EL (cell line): ENCODE measurements at regions not wholly inside any gene's neighbourhood (a gene's known extent, or its start where the extent isn't known, plus 50 kb on each side); places are given as distances from the start of the nearest gene placed in this dataset.

Experiments used
- DNase-seq: peaks from one replicate; pipeline ENCODE4 v3.0.0-alpha.2; 2016

DNA sequence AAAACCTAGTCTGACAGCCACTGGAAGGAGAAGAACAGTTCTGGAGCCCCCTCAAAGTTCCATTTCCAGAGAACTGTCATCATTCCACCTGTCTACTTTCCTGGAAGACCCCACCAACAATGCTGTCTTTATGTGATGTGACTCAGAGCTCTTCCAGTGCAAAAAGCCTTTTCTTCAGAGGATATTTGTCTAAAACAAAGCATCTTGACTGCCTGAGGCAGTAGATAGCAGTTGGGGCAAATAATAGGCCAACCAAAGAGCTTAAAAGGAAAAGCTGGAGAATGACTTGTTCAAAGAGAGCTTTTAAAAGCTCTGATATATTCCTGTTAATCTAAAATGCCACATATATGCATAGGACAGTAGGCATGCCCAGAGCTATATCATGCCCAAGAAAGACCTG, 62.6 kb downstream of the MIS18A start:
- no peak for DNase-seq

DNA sequence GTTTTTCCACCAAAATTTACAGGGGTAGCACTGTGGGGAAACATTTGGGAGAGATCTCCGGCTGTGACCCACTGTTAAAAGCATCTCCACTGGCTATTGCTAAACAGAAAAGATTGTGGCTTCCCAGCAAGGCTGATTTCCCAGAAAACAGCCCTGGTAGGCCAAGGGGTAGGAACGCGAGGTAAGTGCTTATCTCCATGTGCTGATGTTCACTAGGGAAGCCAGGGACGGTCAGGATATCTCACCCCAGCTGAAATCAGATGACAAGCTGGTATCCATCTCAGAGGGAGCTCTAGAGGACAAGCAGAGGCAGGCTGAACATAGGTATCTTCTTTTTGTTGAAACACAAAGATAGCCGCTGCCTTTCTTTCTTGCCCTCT, 63.6 kb downstream of the MIS18A start:
- DNase-seq, result no peak

DNA sequence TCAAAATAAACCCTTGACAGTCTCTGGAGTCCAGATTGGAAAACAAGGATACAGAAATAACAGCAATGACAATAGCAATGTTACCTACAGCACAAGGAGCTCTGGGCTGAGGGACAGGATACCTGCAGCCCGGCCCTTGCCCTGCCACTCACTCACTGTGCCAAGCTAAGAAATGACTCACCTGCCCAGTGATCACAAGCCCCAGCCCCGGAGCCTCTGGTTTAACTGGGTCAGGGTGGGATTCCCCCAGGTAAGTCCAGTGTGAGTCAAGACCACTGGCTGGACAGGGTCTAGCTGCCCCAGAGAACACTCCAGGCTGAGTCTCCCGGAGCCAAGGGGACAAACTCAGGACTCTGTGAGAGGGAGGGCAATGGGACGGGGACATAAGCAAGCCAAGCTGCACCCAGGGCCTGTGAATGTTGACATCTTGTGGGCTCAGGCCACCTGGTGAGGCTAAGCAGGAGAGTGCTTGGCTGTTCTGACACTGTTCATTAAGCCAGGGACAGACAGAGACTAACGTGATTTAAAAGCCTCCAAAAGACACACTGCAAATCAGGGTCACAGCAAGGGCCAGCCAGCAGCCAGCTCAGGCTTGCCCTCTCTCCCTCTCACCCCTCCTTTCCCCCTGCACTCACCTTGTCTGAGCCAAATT, 64.1 kb downstream of the MIS18A start:
- no peak for DNase-seq

DNA sequence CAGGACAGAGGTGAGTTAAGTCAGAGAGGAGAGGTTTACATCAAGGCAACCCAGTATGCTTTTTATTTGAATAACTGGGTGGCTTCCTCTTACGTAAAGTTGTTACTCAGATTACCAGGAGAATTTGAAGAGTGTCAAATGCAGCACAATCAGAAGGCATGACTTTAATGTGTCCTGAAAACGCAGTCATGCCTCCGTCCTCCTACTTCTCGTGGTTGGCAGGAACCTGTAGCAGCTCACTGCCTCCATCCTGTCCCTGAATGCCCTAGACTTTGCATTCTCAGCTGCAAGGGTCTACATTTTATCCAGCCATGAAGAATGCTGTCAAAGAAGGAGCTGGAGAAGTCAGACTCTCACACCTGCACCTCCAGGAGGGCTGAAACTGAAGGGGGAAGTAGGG, 66.7 kb downstream of the MIS18A start:
- no peak for DNase-seq

DNA sequence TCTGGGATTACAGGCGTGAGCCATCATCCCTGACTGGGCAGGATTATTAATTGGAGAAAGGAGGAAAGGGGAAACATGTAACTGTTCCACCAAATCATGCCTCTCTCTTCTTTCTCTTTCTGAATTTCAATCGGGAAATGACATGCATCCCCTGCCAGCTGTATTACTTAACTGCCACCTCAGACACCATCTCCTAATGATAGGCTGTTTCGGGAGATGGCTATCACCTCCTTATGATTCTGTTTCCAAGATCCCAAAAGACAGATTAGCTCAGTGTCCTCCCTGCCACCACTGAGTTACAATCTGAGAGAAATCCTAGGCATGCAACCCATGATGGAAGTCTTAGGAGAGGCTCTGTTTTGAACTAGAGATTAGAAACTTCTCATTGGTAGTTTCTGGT, 67.5 kb downstream of the MIS18A start:
- DNase-seq, result no peak

DNA sequence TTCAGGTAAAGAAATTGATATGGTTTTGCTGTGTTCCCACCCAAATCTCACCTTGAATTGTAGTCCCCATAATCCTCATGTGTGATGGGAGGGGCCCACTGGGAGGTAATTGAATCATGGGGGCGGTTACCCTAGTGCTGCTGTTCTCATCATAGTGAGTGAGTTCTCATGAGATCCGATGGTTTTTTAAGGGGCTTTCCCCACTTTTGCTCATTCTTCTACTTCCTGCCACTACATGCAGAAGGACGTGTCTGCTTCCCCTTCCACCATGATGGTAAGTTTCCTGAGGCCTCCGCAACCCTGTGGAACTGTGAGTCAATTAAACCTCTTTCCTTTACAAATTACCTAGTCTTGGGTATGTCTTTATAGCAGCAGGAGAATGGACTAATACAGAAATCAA, 69.3 kb downstream of the MIS18A start:
- no peak for DNase-seq

DNA sequence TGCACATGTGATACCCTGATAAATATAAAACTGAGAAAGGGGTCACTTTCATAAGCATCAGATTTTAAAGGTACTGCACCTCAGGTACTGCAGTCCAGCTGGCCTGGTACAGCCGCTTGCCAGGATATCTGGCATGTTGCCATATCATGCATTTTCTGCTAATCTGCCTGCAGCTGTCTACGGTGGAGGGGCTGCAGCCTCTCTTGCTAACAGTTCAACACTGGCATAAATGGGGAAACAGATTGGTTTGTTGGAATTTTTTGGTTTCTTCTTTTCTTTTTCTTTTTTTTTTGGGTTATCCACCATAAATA, 71.5 kb downstream of the MIS18A start:
- no peak for DNase-seq

DNA sequence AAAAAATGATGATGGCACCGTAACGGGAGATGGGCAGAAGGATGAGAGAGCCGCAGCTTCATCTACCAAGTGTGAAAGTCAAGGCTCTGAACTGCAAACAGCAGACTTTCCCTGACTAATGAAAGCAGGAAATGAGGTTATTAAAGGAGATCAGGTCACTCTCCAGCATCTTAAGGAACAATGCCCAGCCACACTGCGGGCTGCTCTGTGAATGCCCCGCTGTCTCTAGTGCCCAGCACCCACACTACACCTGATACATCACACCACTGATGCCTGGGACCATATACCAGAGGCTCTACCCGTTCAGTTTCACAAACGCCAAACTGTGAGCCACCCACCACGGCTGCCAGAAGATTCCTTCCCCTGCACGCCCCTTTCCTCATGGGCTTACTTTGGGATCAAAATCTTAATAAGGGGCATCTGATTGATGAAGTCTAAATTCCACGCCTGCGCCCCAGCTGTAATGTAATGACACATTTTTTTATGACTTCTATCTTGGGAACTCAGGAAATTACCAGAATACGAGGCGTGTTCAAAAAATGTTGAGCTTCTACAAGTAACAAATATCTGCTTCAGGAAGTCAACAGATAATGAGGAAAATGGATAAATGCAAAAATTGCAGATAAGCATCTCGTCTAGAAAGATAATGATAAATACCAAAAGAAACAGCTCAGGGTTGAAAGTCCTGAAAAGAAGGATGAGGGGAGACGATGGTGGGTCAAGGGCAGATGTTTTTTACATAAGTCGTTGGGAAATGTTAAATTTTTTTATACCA, 72.0 kb downstream of the MIS18A start:
- no peak for DNase-seq

DNA sequence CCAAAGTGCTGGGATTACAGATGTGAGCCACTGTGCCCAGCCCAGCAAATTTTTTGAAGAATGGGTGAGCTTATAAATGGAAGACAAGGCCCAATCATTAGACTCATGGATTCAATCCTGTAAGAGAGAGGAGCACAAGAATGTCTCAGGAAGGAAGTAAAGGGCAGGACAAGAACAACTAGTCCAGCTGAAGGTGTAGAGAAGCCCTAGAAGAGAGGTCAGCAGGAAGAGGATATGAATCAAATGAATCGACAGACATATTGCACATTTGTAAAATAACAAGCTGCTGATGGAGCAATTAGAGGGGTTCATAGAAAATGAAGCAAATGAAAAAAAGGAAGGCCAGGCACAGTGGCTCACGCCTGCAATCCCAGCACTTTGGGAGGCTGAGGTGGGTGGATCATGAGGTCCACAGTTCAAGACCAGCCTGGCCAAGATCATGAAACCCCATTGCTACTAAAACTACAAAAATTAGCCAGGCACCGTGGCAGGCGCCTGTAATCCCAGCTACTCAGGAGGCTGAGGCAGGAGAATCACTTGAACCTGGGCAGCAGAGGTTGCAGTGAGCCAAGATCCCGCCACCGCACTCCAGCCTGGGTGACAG, 74.9 kb downstream of the MIS18A start:
- no peak for DNase-seq

DNA sequence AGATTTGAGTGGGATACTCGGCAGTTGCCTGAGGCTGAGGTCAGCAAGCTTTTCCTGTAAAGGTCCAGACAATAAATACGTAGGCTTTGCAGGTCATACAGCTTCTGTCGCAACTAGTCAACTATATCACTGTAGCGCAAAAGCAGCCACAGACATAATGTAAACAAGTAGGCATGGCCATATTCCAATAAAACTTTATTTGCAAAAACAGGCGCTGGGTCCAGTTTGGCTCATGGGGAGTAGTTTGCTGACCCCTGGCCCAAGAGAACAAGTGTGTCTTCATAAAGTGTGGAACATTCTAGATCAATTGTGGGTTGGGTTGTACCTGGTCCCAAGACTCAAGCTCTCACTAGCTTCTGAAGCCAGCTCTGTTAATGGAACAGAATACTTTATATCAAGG, 78.8 kb downstream of the MIS18A start:
- no peak for DNase-seq

DNA sequence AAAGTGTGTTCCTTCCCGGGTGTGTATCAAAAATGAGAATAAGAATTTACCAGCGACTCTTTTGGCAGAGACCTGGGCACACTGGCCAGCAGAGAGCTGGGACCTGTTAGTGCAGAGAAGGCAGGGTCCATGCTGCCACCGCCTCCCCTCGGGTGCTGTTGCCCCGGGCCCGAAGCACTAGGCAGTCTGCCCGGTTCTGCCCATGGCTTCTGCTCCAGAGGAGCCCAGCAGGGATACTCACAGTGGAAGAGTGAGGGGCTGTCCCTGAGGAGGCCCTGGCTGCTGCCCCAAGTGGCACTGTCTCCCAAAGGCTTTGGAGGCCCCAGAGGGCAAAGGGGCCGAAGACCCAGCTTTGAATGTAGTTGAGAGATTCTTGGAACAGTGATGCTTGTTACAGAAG, 80.5 kb downstream of the MIS18A start:
- DNase-seq, result no peak

DNA sequence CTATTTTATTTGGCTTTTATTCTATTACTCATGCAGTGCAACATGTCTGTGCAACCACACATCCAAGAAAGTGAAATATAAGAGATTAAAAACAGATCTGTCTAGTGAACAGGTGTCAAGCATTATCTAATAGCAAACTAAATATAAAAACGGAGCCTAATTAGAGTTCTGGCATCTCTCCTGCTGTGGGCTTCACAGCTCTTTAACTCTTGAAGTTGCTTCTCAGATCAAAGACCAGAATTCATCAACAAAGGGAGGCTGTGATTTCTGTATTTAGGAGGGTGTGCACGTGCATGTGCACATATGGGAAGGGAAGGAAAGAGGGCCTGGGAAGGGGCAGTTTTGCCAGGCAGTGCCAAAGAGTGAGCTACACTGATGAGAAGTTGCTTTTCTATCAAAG, 81.0 kb downstream of the MIS18A start:
- DNase-seq, result no peak

DNA sequence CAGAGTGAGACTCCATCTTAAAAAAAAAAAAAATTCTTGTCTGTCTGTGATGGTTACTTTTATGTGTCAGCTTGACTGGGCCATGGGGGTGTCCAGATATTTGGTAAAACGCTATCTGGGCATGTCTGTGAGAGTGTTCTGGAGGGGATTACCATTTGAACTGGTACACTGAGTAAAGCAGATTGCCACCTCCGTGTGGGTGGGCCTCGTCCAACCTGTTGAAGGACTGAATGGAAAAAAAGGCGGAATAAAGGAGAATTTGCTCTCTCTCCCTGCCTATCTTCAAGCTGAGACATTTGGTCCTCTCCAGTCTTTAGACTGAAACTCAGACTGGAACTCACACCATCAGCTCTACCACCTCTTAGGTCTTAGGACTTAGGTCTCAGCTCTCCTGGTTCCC, 82.8 kb downstream of the MIS18A start:
- DNase-seq, result no peak

DNA sequence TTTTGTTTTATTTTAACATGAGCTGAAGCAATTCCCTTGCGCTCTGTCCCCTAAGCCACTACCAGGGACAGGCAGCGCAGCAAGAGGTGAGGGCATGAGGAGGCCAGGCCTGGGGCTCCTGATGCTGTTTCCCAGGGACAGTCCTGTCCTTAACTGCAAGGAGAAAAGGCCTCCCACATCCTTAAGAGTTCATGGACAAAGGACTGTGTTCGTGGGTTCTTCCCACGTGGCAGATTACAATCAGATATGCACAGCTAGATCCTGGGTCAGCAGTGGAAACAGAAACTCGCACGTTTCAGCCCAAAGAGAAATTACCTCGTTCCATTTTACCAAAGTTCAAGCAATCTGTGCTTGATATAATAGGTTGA, 85.8 kb downstream of the MIS18A start:
- DNase-seq, result no peak

DNA sequence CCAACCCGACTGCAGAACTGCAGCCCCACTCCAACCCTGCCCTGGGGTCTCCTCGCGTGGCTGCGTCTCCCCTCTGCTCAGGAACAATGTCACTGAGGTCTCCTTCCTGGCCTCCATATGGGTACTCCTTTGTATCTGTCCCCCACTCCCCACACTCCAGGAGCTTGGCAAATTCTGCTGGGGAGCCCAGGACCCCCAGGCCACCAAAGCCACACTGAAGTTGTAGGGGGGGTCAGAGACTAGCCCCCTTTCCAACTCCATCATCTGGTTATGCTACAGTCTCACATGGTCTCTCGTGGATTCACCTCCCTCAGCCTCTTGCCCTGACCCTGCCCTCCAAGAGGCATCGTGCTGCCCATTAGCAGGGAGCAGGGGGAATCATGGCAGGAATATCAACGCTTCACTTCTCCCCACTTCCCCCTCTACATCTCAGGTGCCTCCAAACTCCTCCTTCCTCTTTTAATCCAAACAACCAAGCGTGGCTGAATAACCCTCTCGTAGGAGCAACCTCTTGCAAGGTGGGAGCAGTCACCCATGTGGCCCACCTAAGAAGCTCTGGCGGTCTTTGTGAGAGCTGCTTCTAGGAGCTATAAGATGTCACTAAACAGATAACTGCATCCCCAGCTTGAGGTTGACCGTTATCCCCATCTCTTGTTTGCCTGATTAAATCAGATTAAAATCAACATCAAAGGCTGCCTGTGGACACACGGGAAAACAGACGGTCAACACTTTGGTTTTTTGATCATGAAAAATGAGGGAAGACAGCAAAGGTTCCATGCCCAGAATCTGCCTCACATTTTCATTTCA, 86.4 kb downstream of the MIS18A start:
- no peak for DNase-seq

DNA sequence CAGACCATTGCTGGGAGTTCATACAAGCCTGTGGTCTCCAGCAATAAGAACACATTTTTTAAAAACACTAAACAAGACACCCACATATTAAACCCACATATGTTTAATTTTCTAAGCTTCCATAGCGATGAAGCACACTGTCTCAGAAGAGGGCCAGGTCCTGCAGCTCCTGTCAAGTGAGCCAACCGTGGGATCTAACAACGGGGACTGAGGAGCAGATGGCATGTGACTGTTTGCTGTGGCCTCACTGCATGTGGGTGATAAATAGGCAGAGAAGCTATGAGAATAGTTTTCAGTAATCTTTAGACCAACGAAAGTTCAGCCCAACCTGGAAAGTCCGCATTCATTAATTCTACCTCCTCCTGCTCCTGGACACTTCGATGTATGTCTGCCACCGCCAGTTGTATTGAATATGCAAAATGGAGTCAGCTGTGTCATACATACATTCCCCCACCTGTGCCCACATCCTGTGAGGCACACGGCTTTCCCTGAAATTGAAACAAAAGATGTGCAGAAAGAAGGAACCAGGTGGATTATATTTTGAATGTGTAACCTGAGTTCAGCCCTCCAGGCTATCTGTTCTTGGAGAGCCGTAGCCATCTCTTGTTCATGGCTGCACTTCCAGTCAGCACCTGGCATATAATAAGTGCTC, 88.2 kb downstream of the MIS18A start:
- no peak for DNase-seq

DNA sequence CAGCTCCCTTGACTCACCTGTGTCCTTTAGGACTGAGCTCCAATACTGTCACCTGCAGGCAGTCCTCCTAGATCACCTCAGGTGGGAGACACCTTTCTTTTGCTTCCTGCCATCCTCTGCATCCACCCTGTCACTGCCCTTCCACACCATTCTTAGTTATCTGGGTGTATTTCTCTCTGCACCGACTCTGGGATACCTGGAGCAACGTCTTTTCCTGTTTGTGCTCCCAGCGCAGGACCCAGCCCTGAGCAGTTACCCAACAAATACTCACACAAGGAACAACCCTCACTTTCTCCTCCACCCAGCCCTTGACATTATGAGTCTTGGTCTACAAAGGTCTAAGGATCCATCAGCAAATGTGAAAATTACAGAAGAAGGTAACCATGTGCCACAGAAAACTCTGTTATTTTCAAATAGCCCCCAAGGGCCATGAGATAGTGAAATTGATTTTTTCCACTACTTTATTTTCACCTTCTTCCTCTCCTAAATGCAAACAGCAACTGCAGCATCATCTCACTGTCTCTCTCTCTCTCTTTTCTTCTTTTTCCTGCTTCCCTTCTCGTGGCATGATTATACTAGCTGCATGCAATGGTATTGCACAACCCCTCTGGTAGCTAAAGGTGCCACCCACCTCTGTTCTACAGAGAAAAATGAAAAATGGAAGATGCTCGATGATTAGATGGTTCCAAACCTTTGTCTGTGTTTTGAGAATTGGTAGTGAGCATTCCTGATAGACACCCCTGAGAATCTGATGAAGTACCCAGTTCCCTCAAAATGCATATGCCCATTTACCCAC, 89.0 kb downstream of the MIS18A start:
- DNase-seq, result no peak

DNA sequence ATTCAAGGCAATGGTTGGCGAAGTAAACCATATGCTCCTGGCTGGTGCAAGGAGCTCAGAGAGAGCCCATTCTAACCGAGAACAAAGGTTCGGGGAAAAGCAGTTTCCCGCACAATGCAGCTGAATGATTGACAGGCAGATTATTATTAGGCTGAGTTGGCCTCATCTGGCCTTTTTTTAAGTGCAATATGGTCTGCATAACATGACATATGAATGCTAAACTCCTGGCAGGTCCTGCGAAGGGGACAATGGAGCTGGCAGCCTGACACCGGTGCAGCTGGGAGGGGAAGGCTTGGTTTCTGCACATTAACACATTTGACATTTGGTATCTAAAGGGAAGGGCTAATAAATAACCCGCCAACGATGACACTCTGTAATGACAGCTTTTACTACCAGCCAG, 92.0 kb downstream of the MIS18A start:
- no peak for DNase-seq

DNA sequence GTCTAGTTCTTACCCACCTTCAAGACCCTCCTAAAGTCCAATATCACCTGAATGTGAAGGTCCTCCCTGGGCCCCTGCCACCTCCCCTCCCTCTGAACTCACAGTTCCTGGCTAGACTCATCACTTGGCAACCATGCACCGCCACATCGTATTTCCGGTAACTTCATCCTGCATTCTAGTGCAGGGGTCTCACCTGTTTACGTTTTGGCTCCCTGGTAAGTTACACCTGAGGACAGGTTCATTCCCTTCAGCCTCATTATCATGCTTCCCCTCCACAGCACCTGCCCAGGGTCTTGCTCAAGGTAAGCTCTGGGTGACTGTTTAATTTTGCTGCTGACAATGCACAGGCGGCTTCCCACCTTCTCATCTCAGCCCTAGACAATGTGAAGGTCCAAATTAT, 93.1 kb downstream of the MIS18A start:
- no peak for DNase-seq

DNA sequence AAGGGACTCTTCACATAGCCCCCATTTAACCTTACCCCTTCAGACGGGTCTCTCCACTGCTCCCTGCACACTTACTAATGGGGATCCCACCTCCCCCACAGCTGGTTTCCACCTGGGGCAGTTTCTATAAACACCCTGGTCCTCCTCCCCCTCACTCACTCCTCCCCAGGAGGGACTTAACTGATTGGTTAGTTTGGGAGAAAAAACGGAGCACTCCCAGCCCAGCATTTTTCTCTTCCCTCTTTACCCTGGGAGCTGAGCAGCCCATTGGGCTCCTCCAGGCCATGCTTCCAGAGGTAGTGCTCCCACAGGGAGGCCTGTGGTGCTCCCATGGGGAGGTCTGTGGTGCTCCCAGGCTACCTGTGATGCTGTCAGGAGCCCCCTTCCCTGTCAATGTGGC, 93.7 kb downstream of the MIS18A start:
- DNase-seq, result no peak

DNA sequence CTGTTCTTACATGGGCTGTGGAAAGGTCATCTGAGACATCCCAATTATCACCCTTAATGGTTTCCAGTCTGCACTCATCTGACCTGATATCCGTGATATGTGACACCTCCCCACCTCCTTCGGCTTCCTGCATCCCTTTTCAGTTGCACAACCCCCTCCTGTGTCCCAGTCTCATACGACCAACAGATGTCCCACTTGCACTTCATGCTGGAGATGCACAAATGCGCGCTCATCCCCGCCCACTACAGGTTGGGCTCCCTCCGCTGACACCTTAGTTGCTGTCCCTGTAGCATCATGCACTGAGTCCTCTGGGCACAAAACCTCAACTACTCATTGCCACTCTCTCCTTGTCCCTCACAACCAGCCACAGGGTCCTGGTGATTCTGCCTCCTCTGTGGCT, 94.4 kb downstream of the MIS18A start:
- no peak for DNase-seq

DNA sequence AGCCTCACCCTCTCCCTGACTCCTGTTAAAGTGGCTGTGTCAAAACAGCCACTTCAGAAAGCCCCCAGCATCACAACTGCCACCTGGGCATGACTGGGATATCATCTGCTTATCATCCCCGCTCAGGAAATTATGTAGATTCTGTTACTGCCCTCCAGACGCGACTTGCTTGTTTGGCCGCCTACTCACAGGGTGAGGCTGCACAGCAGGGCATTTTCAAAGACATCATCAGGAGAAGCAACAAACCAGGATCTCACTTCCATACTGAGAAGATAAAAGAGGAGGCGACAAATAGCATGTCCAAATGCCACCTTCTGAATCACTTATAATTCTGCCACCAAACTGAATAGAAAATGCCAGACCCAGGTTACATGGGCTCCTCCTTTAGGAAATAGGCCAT, 94.8 kb downstream of the MIS18A start:
- no peak for DNase-seq

DNA sequence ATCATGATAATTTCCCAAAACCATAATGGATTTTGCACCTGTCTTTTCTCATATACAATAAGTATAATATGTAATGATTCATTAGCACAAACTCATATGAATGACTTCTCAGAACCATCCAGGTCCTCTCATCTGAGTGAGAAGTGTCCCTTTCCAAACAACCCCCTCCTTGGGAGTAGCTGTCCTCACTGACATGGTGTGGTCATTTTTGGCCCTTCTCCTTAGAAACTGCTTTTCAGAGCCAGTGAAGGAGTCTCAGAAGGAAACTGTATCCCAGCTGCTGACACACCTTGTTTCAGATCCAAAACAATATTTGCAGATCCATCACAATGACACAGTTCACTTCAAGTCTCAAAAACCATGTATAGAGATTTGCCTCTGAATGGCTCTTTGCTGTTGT, 95.5 kb downstream of the MIS18A start:
- no peak for DNase-seq
